ENCODE measurements at regions not wholly inside any gene's neighbourhood (a gene's known extent, or its start where the extent isn't known, plus 50 kb on each side); places are given as distances from the start of the nearest gene placed in this dataset.
"Not testable (repeated sequence)": the region's sequence is repeated elsewhere in the genome, so short reads cannot be mapped to it uniquely, and the experiment has no call there.

- TF ChIP-seq ZFP30 (CRISPR knock-in tag; IDR thresholded peaks at IDR 0.05): no peak
- no peak for TF ChIP-seq GLIS3 (CRISPR knock-in tag; IDR thresholded peaks at IDR 0.05)
- no peak for TF ChIP-seq TOX (CRISPR knock-in tag; IDR thresholded peaks at IDR 0.05; ENCODE audit: borderline replicate concordance)
- TF ChIP-seq TCF4 (CRISPR knock-in tag; IDR thresholded peaks at IDR 0.05; ENCODE audit: borderline replicate concordance): no peak
- no peak for TF ChIP-seq PPARA (CRISPR knock-in tag; IDR thresholded peaks at IDR 0.05; ENCODE audit: borderline replicate concordance)
- no peak for TF ChIP-seq OSR1 (CRISPR knock-in tag; IDR thresholded peaks at IDR 0.05)
- no peak for TF ChIP-seq BACH2 (CRISPR knock-in tag; IDR thresholded peaks at IDR 0.05; ENCODE audit: borderline replicate concordance)
- no peak for TF ChIP-seq POU6F1 (CRISPR knock-in tag; IDR thresholded peaks at IDR 0.05; ENCODE audit: borderline replicate concordance, low read depth)
- TF ChIP-seq ESRRG (CRISPR knock-in tag; IDR thresholded peaks at IDR 0.05): no peak
- no peak for TF ChIP-seq ZNF70 (CRISPR knock-in tag; IDR thresholded peaks at IDR 0.05)
- no peak for TF ChIP-seq CSRNP3 (CRISPR knock-in tag; IDR thresholded peaks at IDR 0.05)
- no peak for TF ChIP-seq ZNF565 (CRISPR knock-in tag; conservative IDR thresholded peaks at IDR 0.05; ENCODE audit: low read depth)
- TF ChIP-seq ISL1 (CRISPR knock-in tag; IDR thresholded peaks at IDR 0.05): no peak
- TF ChIP-seq RARB (CRISPR knock-in tag; IDR thresholded peaks at IDR 0.05): no peak
- TF ChIP-seq ZFP3 (CRISPR knock-in tag; IDR thresholded peaks at IDR 0.05): no peak
- TF ChIP-seq TSHZ2 (CRISPR knock-in tag; IDR thresholded peaks at IDR 0.05): no peak
- no peak for TF ChIP-seq ZNF8 (CRISPR knock-in tag; IDR thresholded peaks at IDR 0.05)
- ATAC-seq: no peak
Measured at GRCh38 chr6:134406311-134406710, 88.4 kb upstream of the SGK1 start.

GRCh38 chr6:134405386-134406087 lies 87.6 kb upstream of the SGK1 start:
- no peak for ATAC-seq
- TF ChIP-seq TOX (CRISPR knock-in tag; IDR thresholded peaks at IDR 0.05; ENCODE audit: borderline replicate concordance): no peak
- no peak for TF ChIP-seq PATZ1 (CRISPR knock-in tag; IDR thresholded peaks at IDR 0.05; ENCODE audit: borderline replicate concordance)
- TF ChIP-seq CSDC2 (CRISPR knock-in tag; IDR thresholded peaks at IDR 0.05): no peak
- no peak for TF ChIP-seq ESRRG (CRISPR knock-in tag; IDR thresholded peaks at IDR 0.05)
- no peak for TF ChIP-seq ZNF8 (CRISPR knock-in tag; IDR thresholded peaks at IDR 0.05)
- TF ChIP-seq ZFP30 (CRISPR knock-in tag; IDR thresholded peaks at IDR 0.05): no peak
- no peak for TF ChIP-seq RARB (CRISPR knock-in tag; IDR thresholded peaks at IDR 0.05)
- TF ChIP-seq TSHZ2 (CRISPR knock-in tag; IDR thresholded peaks at IDR 0.05): no peak
- TF ChIP-seq OSR1 (CRISPR knock-in tag; IDR thresholded peaks at IDR 0.05): no peak
- no peak for TF ChIP-seq PPARA (CRISPR knock-in tag; IDR thresholded peaks at IDR 0.05; ENCODE audit: borderline replicate concordance)
- TF ChIP-seq GLIS3 (CRISPR knock-in tag; IDR thresholded peaks at IDR 0.05): no peak
- TF ChIP-seq BACH2 (CRISPR knock-in tag; IDR thresholded peaks at IDR 0.05; ENCODE audit: borderline replicate concordance): no peak
- no peak for TF ChIP-seq TCF4 (CRISPR knock-in tag; IDR thresholded peaks at IDR 0.05; ENCODE audit: borderline replicate concordance)

GRCh38 chr6:134403312-134403711 lies 85.4 kb upstream of the SGK1 start:
- ATAC-seq: not testable (repeated sequence)

All from SK-N-SH treated with all-trans-retinoic acid at 6 μM for 48 hours (cell line).